OCI-LY1 (cell line): ENCODE measurements at regions not wholly inside any gene's neighbourhood (a gene's known extent, or its start where the extent isn't known, plus 50 kb on each side); places are given as distances from the start of the nearest gene placed in this dataset.

Experiments used
- EZH2 ChIP-seq: fragments of 200-600 bp; sonication (generic), shearing (Covaris generic); IDR thresholded peaks from 2 replicates; pipeline ENCODE4 v1.8.0; 2017; ENCODE audit warnings: borderline replicate concordance, mixed run types, mild to moderate bottlenecking, antibody characterized with exemption, low read length, moderate library complexity, mixed read lengths
- TF ChIP-seq, protein P1 (sequence below): fragments of 200-600 bp; sonication (generic), shearing (Covaris generic); IDR thresholded peaks from 2 replicates; pipeline ENCODE4 v1.5.1; 2017; ENCODE audit warnings: mild to moderate bottlenecking, antibody characterized with exemption, low read length, moderate library complexity, mixed read lengths

DNA sequence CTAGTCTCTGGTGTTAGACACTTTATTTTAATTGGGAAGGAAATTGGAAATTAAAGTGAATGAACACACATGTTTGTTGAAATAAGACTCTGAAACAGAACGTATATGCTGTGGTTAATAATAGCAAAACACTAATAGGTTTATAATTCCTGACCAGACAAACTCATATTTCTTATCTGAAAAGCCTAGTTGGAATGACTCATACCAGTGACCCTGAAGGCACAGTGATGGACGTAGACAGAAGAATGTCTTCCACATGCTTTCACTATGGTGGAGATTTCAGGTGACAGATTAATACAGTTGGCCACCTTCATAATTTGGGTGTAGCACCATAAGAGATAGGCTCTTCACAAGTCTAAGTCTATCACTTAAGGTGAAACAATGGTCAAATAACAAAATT is 83.0 kb upstream of the COL11A1 start:
- TF ChIP-seq, protein P1, sequence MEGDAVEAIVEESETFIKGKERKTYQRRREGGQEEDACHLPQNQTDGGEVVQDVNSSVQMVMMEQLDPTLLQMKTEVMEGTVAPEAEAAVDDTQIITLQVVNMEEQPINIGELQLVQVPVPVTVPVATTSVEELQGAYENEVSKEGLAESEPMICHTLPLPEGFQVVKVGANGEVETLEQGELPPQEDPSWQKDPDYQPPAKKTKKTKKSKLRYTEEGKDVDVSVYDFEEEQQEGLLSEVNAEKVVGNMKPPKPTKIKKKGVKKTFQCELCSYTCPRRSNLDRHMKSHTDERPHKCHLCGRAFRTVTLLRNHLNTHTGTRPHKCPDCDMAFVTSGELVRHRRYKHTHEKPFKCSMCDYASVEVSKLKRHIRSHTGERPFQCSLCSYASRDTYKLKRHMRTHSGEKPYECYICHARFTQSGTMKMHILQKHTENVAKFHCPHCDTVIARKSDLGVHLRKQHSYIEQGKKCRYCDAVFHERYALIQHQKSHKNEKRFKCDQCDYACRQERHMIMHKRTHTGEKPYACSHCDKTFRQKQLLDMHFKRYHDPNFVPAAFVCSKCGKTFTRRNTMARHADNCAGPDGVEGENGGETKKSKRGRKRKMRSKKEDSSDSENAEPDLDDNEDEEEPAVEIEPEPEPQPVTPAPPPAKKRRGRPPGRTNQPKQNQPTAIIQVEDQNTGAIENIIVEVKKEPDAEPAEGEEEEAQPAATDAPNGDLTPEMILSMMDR: no peak
- TF ChIP-seq EZH2: no peak
